ENCODE measurements at regions not wholly inside any gene's neighbourhood (a gene's known extent, or its start where the extent isn't known, plus 50 kb on each side); places are given as distances from the start of the nearest gene placed in this dataset.

- H3K4me3 ChIP-seq (ENCODE audit: low read depth, low read length) = no peak overlapping the region
- no peak for TF ChIP-seq CTCF (conservative IDR thresholded peaks at IDR 0.05; ENCODE audit: low read depth, low read length)
- peak; percentile 43 for DNase-seq (ENCODE audit: low read depth)
Measured at GRCh38 chr3:177764377-177764912, 567.2 kb upstream of the TBL1XR1 start.

GRCh38 chr3:177764933-177765332 lies 567.7 kb upstream of the TBL1XR1 start:
- TF ChIP-seq CTCF (conservative IDR thresholded peaks at IDR 0.05; ENCODE audit: low read depth, low read length) = no peak
- no peak overlapping the region for H3K4me3 ChIP-seq (ENCODE audit: low read depth, low read length)
- no peak for DNase-seq (ENCODE audit: low read depth)

GRCh38 chr3:177770383-177771230 lies 573.3 kb upstream of the TBL1XR1 start:
- TF ChIP-seq CTCF (conservative IDR thresholded peaks at IDR 0.05; ENCODE audit: low read depth, low read length) = no peak
- H3K4me3 ChIP-seq (ENCODE audit: low read depth, low read length) = no peak overlapping the region
- DNase-seq (ENCODE audit: low read depth) = no peak

- H3K4me3 ChIP-seq (ENCODE audit: low read depth, low read length) = no peak overlapping the region
- no peak for TF ChIP-seq CTCF (conservative IDR thresholded peaks at IDR 0.05; ENCODE audit: low read depth, low read length)
- no peak for DNase-seq (ENCODE audit: low read depth)
Measured at GRCh38 chr3:177771780-177772179, 574.5 kb upstream of the TBL1XR1 start.

GRCh38 chr3:177772908-177773557 lies 575.8 kb upstream of the TBL1XR1 start:
- no peak overlapping the region for H3K4me3 ChIP-seq (ENCODE audit: low read depth, low read length)
- no peak for DNase-seq (ENCODE audit: low read depth)
- TF ChIP-seq CTCF (conservative IDR thresholded peaks at IDR 0.05; ENCODE audit: low read depth, low read length) = no peak

GRCh38 chr3:177773717-177774116 lies 576.4 kb upstream of the TBL1XR1 start:
- no peak for TF ChIP-seq CTCF (conservative IDR thresholded peaks at IDR 0.05; ENCODE audit: low read depth, low read length)
- no peak for DNase-seq (ENCODE audit: low read depth)
- no peak overlapping the region for H3K4me3 ChIP-seq (ENCODE audit: low read depth, low read length)

Data from choroid plexus epithelial cell (primary cell).